ENCODE measurements at regions not wholly inside any gene's neighbourhood (a gene's known extent, or its start where the extent isn't known, plus 50 kb on each side); places are given as distances from the start of the nearest gene placed in this dataset.

DNA sequence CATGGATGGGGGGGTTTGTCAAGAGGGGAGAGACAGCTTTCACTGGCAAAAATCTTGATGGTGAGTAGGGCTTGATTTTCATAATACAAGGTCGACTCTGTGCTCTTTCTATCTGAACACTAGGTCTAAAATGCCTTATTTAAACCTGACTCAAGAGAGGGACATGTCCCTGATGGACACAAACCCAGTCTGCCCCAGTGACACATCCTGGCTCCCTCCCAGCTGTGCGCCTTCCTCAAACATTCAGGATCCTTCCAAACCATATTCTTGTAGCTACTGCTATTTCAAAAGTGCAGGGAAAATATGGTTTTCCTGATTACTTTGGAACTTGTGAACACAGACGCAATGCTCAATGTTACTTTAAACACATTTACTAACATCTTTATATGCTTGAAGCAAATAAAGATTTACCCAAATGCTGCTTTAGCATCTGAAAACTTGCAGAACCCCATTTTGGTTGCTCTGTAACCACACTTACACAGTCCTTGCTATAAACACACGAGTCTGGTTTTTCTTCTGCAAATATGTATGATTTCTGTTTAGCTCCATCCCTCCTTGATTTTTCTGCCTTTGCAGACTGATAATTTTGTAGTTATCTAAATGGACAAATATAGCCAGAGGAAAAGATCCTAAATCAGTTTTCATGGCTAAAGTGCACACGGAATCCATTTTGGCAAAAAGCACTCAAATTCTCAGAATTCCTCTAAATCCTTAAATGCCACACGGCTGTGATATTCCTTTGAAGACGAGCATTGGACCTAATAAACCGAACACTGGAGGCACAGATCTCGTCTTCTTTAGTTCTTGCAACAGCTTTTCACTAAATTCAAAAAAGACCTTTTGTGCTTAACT is 499.9 kb upstream of the ZFHX3 start:
- TF ChIP-seq CTCF (conservative IDR thresholded peaks at IDR 0.05; ENCODE audit: low read length) (no peak), EZH2phosphoT487 (IDR thresholded peaks at IDR 0.05; ENCODE audit: borderline replicate concordance, low read depth, low read length) (no peak)

All from OCI-LY7 (cell line).